DMS 273 treated with DMSO at 0.1 percent for 48 hours (cell line): ENCODE measurements at regions not wholly inside any gene's neighbourhood (a gene's known extent, or its start where the extent isn't known, plus 50 kb on each side); places are given as distances from the start of the nearest gene placed in this dataset.
A peak's percentile ranks its signal among the peaks of the same experiment; 100 is the strongest.
"Not testable (repeated sequence)": the region's sequence is repeated elsewhere in the genome, so short reads cannot be mapped to it uniquely, and the experiment has no call there.

Experiments used
- DNase-seq: peaks from one replicate; lab custom pipeline; 2025; lab: John Stamatoyannopoulos, UW

DNA sequence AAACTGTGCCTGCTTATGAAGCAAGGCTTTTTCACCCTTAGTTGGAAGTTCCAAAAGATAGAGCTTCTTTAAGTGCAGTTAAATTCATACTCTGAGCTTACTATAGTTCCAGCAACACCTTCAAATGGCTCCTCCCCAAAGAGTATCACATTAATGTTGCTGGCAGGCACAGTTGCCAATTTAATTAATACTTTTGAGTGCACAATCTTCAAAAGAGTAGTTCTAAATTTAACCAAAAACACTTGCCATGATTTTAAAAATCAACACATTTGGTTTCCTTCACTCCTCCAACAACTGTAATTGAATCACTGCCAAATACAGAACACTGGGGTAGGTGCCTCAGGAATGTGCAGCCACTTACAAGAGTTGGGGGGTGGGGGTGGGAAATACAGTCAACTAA, 150.6 kb upstream of the UBE2E3 start:
- DNase-seq = no peak

DNA sequence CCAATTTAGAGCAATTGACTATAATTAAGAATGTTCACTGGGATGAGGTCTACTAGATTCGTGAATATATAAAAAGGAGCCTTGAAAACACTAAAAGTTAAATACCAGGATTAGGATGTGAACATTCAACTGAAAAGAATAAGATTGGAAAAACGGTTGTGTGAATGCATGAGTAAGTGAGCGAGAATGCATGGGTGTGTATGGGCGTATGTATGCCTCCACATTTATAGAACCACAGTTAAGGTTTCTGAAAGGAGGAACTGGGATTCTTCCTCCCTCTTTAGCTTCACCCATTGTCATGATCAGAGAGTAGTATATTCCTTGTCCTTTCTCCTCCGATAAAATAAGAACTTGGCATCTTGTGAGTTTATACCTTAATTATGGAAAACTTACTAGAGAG, 151.1 kb upstream of the UBE2E3 start:
- DNase-seq = no peak

DNA sequence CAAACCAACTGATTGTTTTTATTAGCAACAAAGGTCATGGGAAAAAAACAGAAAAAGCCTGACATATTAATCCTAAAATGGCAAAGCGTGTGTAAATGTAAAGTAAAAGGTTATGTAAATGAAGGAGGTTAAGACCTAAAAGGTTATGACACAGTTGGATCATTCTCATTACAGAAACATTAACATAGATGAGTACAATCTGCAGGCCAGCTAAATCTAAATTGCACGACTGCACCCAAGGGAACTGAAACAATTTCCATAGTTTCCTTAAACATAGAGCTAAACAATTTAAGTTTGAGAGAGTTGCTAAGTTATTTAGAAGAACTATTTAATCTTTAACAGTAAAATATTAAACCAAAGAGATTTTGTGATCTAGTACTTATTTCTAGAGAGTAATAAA, 151.6 kb upstream of the UBE2E3 start:
- DNase-seq = no peak

DNA sequence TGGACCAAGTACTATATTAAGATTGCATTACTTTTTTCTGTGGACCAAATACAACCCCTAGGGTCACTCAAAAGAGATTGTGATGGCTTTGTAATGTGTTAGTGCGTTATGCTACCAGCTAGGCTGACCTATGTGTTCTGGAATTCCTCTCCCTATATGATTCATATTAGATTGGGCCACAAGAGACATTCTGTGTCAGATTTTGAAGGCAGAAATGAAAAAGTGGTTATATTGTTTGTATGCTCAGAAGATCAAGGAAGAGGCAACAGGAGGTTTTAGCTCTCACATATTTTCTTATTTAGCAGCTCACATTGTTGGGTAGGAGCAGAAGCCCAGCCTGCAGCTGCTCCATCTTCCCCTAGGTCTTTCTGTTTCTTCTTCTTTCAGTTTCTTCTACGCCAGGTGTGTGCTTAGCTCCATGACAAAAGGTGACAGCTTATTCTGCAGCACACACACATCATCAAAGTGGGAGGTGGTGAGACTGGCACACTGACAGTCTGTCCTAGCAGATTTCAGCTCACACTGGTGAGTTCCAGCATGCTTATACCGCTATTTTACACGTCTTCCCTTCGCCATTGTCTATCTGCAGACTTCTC, 156.8 kb upstream of the UBE2E3 start:
- DNase-seq = no peak

DNA sequence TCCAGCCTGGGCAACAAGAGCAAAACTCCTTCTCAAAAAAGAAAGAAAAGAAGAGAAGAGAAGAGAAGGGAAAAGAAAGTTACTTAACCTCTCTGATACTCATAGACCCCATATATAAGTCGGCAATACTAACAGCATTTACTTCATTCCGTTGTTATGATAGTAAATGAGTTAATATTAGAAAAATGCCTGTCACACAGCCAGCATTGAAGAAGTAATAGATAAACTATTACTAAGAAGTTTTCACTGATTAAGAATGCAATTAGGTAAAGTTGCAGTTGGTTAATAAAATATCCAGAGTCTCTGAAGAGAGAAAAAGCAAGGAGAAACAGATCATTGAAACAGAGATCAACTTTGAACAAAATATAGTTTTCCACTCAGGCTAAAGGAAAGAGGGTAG, 161.3 kb upstream of the UBE2E3 start:
- no peak for DNase-seq

DNA sequence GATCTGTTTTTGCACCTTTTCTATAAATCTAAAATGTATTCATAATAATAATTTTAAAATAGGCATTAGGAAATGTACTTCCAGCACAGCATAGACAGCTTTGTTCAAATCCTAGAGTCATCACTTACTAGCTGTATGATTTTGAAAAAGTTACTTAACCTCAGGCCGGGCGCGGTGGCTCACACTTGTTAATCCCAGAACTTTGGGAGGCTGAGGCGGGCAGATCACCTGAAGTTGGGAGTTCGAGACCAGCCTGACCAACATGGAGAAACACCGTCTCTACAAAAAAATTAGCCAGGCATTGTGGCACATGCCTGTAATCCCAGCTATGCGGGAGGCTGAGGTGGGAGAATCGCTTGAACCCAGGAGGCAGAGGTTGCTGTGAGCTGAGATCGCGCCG, 161.7 kb upstream of the UBE2E3 start:
- DNase-seq = not testable (repeated sequence)

DNA sequence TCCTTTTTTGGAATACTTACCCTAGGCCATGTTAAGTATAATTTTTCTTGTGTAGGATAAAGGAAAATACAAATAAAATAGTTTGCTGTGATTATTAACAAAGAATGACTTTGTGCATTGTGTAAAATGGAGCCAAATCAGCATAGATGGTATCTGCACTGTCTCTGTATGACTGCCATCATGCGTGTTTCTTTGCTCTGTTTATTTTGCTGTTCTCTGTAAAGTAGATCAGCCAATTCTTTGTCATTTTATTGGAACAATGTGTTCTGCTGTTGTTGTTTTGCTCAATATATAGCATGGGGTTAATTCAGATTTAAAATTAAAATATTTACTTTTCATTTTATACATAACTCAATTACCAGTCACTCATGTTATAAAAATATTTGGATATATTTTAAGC, 181.3 kb upstream of the UBE2E3 start:
- no peak for DNase-seq

DNA sequence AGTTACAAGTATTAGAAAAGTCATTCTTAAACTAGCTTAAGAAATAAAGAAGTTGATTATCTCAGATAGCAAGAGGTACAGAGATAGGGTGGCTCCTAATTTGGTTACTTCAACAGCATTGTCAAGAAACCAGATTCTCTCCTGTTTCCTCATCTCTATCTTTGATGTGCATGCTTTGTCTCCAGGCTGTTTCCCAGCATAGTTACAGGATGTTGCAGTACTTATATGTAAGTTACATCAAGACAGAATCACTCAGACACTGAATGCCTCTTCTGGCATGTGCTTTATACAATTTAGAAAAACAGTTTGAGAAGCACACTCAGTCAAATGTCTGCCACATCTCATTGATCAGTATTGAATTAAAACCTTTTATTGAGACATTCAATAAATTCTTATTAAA, 189.5 kb upstream of the UBE2E3 start:
- no peak for DNase-seq

DNA sequence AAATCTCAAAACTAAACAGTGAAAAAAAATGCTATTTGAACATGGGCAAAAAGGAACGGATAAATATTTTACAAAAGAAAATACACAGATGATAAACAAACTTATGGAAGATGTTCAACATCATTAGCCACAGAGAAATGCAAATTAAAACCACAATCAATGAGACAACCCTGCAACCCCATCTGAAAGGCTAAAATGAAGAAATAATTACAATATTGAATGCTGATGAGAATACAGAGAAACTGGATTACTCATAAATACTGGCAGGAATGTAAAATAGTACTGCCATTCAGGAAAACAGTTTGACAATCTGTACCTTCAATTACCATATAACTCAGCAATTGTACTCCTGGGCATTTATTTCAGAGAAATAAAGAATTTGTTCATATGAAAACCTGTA, 193.1 kb upstream of the UBE2E3 start:
- no peak for DNase-seq

DNA sequence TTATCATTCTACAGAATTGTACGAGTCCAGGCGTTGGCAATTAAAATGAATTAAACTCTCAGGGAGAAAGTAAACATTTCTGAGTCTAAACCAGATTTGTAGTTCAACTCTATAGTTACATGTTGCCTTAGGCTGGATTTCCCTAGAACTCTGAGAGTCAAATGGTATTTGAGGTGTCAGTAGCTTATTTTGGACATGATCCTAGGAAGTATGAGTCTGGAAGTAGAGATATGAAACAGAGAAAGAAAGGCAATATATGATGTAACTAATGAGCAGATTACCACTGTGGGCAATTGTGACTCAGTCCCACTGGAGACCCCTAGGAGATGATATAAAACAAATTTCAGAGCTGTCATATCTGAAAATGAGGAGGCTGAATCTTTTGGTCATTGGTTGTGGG, 199.1 kb upstream of the UBE2E3 start:
- DNase-seq = no peak

DNA sequence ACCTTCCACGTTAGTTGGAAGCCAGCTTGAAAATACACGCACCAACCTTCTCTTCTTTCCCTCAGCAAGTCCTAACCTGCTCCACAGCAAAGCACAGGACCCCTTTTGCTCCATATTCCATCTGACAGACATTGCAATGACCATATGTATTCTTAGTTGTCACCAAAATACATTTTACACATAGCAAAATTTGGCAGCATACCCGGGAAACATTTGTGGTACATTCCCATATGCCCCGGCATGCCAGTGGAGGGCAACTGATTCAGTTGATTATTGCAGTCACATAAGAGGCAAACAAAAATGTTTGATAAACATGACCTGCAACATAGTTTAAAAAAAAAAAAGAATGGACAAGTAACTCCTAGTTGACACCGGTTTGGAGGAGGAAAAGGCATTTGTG, 202.1 kb upstream of the UBE2E3 start:
- peak; percentile 64 for DNase-seq

DNA sequence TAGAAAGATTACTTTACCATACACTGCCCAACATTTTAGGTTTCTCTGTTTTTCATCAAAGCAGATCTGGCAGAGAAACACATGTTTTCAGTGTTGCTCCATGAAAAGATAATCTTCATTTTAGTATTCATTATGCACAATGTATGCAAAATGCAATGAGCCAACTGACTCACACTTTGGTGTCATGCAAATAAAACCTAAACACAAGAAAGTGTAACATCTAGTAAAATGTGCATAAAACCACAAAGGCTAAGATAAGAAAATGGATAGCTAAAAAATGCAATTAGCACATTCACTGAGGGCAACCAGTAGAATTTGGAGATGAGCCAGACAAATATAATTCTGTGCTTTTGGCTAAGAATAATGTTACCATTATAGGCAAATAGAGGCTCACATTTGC, 203.5 kb upstream of the UBE2E3 start:
- DNase-seq = no peak

DNA sequence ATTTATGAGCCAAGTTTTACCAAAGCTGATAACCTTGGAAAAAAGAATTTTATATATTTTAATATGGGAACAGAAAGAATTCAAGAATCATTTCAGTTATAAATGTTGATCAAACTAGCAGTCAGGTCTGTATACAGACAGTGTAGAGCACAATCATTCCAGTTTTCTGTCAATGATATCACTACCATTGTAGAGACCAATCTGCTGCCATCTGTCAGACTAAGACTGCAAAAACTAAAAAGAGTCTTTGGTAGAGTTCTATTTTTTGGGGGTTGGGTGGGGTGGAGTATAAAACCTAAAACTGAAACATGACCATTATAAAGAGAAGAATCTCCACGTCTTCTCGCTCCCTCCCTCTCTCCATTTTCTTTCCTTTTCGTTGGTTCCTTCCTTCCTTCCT, 204.7 kb upstream of the UBE2E3 start:
- DNase-seq = peak; percentile 21

DNA sequence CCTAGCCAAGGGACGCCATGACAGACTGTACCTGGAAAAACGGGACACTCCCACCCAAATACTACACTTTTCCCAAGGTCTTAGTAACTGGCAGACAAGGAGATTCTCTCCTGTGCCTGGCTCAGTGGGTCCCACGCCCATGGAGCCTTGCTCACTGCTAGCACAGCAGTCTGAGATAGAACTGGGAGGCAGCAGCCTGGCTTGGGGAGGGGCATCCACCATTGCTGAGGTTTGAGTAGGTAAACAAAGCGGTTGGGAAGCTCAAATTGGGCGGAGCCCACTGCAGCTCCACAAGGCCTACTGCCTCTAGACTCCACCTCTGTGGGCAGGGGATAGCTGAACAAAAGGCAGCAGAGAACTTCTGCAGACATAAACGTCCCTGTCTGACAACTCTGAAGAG, 215.1 kb upstream of the UBE2E3 start:
- not testable (repeated sequence) for DNase-seq

DNA sequence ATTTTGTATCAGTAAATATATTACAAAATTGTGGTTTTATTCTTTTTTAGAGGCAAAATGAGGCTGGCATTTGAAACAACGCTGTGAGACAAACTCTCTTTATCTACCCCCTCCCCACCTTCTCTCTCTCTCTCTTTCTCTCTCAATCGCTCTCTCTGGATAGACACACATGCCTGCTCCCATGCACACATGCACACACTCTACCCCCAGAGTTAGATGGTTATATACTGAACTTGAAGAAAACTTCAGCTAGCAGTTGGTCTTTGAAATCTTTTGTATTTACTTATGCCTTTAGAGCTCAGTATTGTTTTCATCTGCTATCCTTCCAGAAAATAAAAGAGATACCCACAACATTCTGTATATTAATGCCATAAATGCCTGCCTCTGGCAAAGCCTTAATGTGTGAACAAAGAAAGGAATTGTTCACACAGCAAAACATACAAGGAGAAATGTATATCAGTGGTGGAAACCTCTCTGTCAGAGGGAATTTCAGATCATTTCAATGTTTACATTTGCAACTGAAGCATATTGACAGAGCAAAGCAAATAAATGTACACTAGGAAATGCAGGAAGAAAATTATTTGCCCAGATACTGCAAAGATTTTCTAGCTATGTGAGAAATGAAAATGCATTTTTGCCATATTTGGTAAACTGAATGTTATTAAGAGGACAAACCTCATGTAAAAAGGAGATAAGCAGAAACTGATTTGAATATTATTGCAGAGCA, 217.0 kb upstream of the UBE2E3 start:
- DNase-seq = no peak

DNA sequence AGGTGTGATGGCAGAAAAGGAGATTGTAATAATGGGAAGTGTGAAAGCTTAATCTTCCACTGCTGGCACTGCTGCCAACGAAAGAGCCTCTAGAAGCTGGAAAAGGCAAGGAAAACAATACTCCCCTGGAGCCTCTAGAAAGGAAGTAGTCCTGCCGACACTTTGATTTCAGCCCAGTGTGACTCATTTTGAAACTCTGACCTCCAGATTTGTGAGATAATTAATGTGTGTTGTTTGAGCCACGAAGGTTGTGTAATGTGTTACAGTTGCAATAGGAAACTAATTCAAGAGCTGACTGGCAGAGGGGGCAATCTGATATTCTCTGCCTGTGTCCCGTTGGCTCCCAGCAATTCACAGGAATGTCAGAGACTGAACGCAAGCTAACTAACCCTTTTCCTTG, 219.2 kb upstream of the UBE2E3 start:
- DNase-seq = no peak

DNA sequence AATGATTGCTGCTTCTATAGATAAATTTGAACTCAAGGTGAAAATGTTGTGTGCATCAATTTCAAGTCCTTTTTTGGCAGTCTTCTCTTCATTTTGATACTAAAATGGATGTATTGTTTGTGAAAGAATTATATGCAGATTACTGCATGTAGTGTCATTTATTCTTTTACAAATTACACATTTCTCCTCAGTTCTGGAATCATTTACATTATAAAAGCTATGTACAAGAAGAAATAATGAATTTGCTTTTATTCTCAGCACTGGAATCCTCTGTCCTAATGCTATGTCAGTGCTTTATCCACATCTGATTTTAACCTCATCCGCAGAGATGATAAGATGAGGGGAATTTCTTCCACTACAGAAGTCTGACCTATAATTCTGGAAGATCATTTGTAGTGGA, 220.8 kb upstream of the UBE2E3 start:
- DNase-seq = no peak

DNA sequence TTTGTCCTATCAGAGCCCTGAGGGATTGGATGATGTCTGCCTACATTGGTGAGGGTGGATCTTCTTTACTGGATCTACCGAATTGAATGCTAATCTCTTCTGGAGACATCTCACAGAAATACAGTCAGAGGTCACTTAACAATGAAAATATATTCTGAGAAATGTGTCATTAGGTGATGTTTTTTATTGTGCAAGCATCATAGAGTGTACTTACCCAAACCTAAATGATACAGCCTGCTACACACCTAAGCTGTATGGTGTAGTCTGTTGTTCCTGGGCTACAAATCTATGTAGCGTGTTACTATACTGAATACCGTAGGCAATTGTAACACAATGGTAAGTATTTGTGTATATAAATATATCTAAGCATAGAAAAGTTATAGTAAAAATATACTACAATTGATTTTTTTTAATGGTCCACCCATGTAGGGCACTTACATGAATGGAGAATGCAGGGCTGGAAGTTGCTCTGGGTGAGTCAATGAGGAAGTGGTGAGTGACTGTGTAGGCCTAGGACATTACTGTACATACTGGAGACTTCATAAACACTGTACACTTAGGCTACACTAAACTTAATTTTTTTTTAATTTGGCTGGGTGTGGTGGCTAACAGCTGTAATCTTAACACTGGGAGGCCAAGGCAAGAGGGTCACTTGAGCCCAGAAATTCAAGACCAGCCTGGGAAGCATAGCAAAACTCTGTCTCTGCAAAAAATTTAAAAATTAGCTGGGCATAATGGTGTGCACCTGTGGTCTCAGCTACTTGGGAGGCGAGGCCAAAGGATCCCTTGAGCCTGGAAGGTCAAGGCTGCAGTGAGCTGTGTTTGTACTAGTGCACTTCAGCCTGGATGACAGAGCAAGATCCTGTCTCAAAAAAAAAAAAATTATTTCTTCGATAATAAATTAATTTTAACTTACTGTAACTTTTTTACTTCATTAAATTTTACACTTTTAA, 226.3 kb upstream of the UBE2E3 start:
- no peak for DNase-seq

DNA sequence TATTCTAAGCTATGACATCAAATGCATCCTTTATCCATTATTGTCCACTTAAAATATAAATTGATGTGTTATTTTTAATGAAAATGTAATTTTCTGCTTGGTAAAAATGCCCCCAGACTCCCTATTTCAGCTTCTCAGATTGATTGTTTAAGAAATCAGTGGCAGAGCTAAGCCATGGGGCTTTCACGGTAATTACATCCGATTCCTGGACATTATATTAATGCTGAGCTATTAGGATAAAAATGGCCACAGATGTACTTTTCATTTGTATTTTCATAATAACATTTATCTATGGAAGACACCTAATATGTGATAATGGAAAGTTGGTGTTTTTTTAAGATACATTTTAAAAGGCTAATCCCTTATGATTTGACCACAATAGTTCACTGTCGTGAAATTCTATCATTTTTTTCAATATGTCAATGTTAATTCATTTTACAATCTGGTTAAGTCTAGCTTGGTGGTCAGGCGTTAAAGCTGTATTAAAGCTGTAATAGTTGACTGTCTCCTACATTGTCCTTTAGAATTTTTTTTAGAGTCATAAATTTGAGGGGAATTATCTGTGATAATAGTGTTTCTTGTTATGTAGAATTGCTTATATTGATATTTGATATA, 229.0 kb upstream of the UBE2E3 start:
- DNase-seq = no peak

DNA sequence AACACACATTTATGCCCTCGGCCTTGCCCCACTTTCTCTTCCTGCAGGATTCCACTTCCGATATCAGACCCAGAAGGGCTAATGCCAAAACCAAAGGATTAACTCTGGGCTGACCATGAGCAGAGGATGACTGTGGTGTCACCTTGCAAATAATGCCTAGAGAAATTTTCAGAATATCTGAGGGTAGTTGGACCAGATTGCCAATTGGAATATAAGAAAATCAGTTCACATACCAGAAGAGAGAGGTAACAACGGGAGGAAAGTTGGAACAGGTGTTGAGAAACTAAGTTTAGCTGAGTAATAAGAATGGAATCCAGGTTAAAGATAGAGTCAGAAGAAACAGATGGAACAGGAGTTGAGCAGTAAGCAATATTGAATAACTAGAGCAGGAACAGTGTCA, 232.7 kb upstream of the UBE2E3 start:
- peak; percentile 30 for DNase-seq

DNA sequence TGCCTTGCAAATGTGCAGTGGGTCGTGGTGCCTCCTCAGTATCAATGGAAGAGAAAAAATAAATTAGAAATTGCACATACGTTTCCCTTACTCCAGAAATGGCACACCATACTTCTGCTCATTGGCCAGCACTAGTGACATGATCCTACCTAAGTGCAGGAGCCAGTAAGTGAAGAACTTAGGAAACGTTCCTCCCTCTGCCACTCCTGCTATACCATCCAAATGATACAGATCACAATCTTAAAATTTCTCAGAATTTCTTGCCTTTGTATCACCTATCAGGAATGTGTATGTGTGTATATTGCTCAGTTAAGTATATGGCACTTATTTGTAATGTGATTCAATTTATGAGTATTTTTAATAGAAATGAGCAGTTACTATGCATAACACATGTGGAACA, 237.0 kb upstream of the UBE2E3 start:
- no peak for DNase-seq

DNA sequence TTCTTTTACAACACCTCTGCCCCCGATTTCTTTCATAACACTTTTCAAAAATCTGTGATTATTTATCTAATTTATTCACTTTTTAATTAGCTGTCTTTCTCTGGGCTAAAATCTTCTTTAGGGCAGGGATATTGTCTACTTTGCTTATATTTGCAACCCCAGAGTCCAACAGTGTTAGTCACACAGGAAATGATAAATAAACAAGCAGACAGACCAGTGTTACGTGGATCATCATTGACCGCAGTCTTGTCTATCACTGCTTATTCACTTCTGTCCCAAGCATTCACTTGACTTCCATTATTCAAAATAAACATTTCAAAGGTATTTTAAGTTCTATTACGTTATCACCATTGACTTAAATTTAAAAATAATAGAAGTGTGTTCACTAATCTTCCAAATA, 237.6 kb upstream of the UBE2E3 start:
- no peak for DNase-seq

DNA sequence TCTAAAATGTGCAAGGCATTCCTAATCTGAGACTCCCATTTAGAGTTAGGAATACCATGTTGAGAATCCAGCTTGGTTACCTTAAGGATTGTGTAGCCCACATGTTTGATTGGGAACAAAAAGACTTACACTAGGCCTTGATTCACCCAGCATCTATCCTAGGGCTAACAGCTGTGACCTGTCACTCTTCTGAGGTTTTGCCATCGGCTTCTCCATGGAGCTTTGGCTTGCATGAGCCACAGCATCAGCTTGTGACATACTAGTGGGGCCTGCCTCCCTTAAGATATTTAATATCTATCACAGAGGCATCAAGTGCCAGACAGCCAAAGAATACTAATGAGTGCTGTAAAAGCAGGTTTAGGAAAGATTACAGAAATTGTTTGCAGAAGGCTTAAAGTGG, 241.3 kb upstream of the UBE2E3 start:
- no peak for DNase-seq
